ENCODE measurements at regions not wholly inside any gene's neighbourhood (a gene's known extent, or its start where the extent isn't known, plus 50 kb on each side); places are given as distances from the start of the nearest gene placed in this dataset.

- DNase-seq (no peak), ATAC-seq (ENCODE audit: low read depth in 2 of 2) (no peak)
- no peak overlapping the region for H3K4me3 Mint-ChIP-seq
- H3K36me3 Mint-ChIP-seq = no peaks in the 10 kb centered on the region
- peaks cover 0 to 28% (median 12%) of the 10 kb centered on the region in 3 donors for H3K27me3 Mint-ChIP-seq
- H3K4me1 Mint-ChIP-seq = no peaks in the 10 kb centered on the region
- no peak overlapping the region for H3K27ac Mint-ChIP-seq
- no peaks in the 10 kb centered on the region for H3K9me3 Mint-ChIP-seq
Observed at GRCh38 chrX:16465081-16465876, 184.7 kb upstream of the S100G start.

GRCh38 chrX:16466640-16467432, 183.1 kb upstream of the S100G start:
- no peak overlapping the region for H3K27ac Mint-ChIP-seq
- no peak for DNase-seq
- ATAC-seq (ENCODE audit: low read depth in 2 of 2) = no peak
- no peaks in the 10 kb centered on the region for H3K4me1 Mint-ChIP-seq
- peaks cover 0 to 20% (median 6%) of the 10 kb centered on the region in 3 donors for H3K27me3 Mint-ChIP-seq
- no peaks in the 10 kb centered on the region for H3K9me3 Mint-ChIP-seq
- H3K36me3 Mint-ChIP-seq = no peaks in the 10 kb centered on the region
- H3K4me3 Mint-ChIP-seq = peak overlapping the region in 2 of 8 donors; percentile 2 to 36

GRCh38 chrX:16469870-16470269, 180.1 kb upstream of the S100G start:
- Mint-ChIP-seq H3K36me3 (no peaks in the 10 kb centered on the region), H3K4me1 (no peaks in the 10 kb centered on the region), H3K4me3 (no peak overlapping the region), H3K9me3 (peaks cover 0 to 3% (median 0%) of the 10 kb centered on the region in 7 donors), H3K27ac (no peak overlapping the region), H3K27me3 (peaks cover 0 to 26% (median 6%) of the 10 kb centered on the region in 3 donors)
- ATAC-seq (ENCODE audit: low read depth in 2 of 2) (no peak), DNase-seq (no peak)

GRCh38 chrX:16472345-16472744, 177.6 kb upstream of the S100G start:
- Mint-ChIP-seq H3K4me3 (no peak overlapping the region), H3K9me3 (peaks cover 0 to 5% (median 0%) of the 10 kb centered on the region in 7 donors), H3K4me1 (no peaks in the 10 kb centered on the region), H3K27me3 (peaks cover 0 to 21% (median 6%) of the 10 kb centered on the region in 3 donors), H3K27ac (no peak overlapping the region), H3K36me3 (no peaks in the 10 kb centered on the region)
- DNase-seq = no peak
- no peak for ATAC-seq (ENCODE audit: low read depth in 2 of 2)

- Mint-ChIP-seq H3K9me3 (peaks cover 0 to 5% (median 0%) of the 10 kb centered on the region in 7 donors), H3K27ac (no peak overlapping the region), H3K36me3 (no peaks in the 10 kb centered on the region), H3K4me3 (no peak overlapping the region), H3K27me3 (peaks cover 0 to 11% (median 0%) of the 10 kb centered on the region in 3 donors), H3K4me1 (no peaks in the 10 kb centered on the region)
- ATAC-seq (ENCODE audit: low read depth in 2 of 2) (no peak), DNase-seq (no peak)
Observed at GRCh38 chrX:16474511-16474910, 175.4 kb upstream of the S100G start.

GRCh38 chrX:16476009-16476408, 173.9 kb upstream of the S100G start:
- Mint-ChIP-seq H3K36me3 (no peaks in the 10 kb centered on the region), H3K27ac (no peak overlapping the region), H3K4me1 (no peaks in the 10 kb centered on the region), H3K4me3 (no peak overlapping the region), H3K9me3 (peaks cover 0 to 5% (median 0%) of the 10 kb centered on the region in 7 donors), H3K27me3 (peaks cover 0 to 11% (median 0%) of the 10 kb centered on the region in 3 donors)
- DNase-seq = no peak
- ATAC-seq (ENCODE audit: low read depth in 2 of 2) = no peak

GRCh38 chrX:16476692-16477091, 173.3 kb upstream of the S100G start:
- DNase-seq (no peak), ATAC-seq (ENCODE audit: low read depth in 2 of 2) (no peak)
- no peak overlapping the region for H3K27ac Mint-ChIP-seq
- H3K4me3 Mint-ChIP-seq = no peak overlapping the region
- peaks cover 0 to 5% (median 0%) of the 10 kb centered on the region in 7 donors for H3K9me3 Mint-ChIP-seq
- no peaks in the 10 kb centered on the region for H3K4me1 Mint-ChIP-seq
- H3K27me3 Mint-ChIP-seq = peaks cover 0 to 18% (median 0%) of the 10 kb centered on the region in 3 donors
- H3K36me3 Mint-ChIP-seq = no peaks in the 10 kb centered on the region

GRCh38 chrX:16479206-16479869, 170.6 kb upstream of the S100G start:
- no peaks in the 10 kb centered on the region for H3K4me1 Mint-ChIP-seq
- DNase-seq = no peak
- no peak overlapping the region for H3K4me3 Mint-ChIP-seq
- no peaks in the 10 kb centered on the region for H3K36me3 Mint-ChIP-seq
- peaks cover 0 to 5% (median 0%) of the 10 kb centered on the region in 7 donors for H3K9me3 Mint-ChIP-seq
- peaks cover 0 to 29% (median 0%) of the 10 kb centered on the region in 3 donors for H3K27me3 Mint-ChIP-seq
- ATAC-seq (ENCODE audit: low read depth in 2 of 2) = no peak
- H3K27ac Mint-ChIP-seq = no peak overlapping the region

GRCh38 chrX:16480049-16480448, 169.9 kb upstream of the S100G start:
- no peaks in the 10 kb centered on the region for H3K4me1 Mint-ChIP-seq
- DNase-seq = no peak
- no peak overlapping the region for H3K4me3 Mint-ChIP-seq
- no peak for ATAC-seq (ENCODE audit: low read depth in 2 of 2)
- H3K9me3 Mint-ChIP-seq = peaks cover 0 to 4% (median 0%) of the 10 kb centered on the region in 7 donors
- H3K27me3 Mint-ChIP-seq = peaks cover 0 to 22% (median 0%) of the 10 kb centered on the region in 3 donors
- H3K27ac Mint-ChIP-seq = no peak overlapping the region
- H3K36me3 Mint-ChIP-seq = no peaks in the 10 kb centered on the region

GRCh38 chrX:16484338-16484737, 165.6 kb upstream of the S100G start:
- no peak overlapping the region for H3K4me3 Mint-ChIP-seq
- peaks cover 0 to 27% (median 5%) of the 10 kb centered on the region in 3 donors for H3K27me3 Mint-ChIP-seq
- H3K9me3 Mint-ChIP-seq = peaks cover 0 to 7% (median 0%) of the 10 kb centered on the region in 7 donors
- no peaks in the 10 kb centered on the region for H3K4me1 Mint-ChIP-seq
- DNase-seq = no peak
- no peaks in the 10 kb centered on the region for H3K36me3 Mint-ChIP-seq
- no peak overlapping the region for H3K27ac Mint-ChIP-seq
- ATAC-seq (ENCODE audit: low read depth in 2 of 2) = no peak

- DNase-seq (no peak), ATAC-seq (ENCODE audit: low read depth in 2 of 2) (no peak)
- Mint-ChIP-seq H3K4me3 (no peak overlapping the region), H3K27me3 (peaks cover 0 to 28% (median 5%) of the 10 kb centered on the region in 3 donors), H3K27ac (no peak overlapping the region), H3K4me1 (no peaks in the 10 kb centered on the region), H3K36me3 (no peaks in the 10 kb centered on the region), H3K9me3 (peaks cover 0 to 4% (median 0%) of the 10 kb centered on the region in 7 donors)
Observed at GRCh38 chrX:16487620-16488385, 162.2 kb upstream of the S100G start.

- H3K9me3 Mint-ChIP-seq = peaks cover 0 to 7% (median 2%) of the 10 kb centered on the region in 7 donors
- H3K4me1 Mint-ChIP-seq = no peaks in the 10 kb centered on the region
- peaks cover 0 to 29% (median 5%) of the 10 kb centered on the region in 3 donors for H3K27me3 Mint-ChIP-seq
- H3K4me3 Mint-ChIP-seq = no peak overlapping the region
- no peak overlapping the region for H3K27ac Mint-ChIP-seq
- no peak for DNase-seq
- no peak for ATAC-seq (ENCODE audit: low read depth in 2 of 2)
- H3K36me3 Mint-ChIP-seq = no peaks in the 10 kb centered on the region
Observed at GRCh38 chrX:16488959-16489358, 161.0 kb upstream of the S100G start.

- Mint-ChIP-seq H3K9me3 (peaks cover 0 to 8% (median 2%) of the 10 kb centered on the region in 7 donors), H3K27ac (no peak overlapping the region), H3K4me1 (no peaks in the 10 kb centered on the region), H3K36me3 (no peaks in the 10 kb centered on the region), H3K27me3 (peaks cover 0 to 34% (median 5%) of the 10 kb centered on the region in 3 donors), H3K4me3 (no peak overlapping the region)
- ATAC-seq (ENCODE audit: low read depth in 2 of 2) (no peak), DNase-seq (no peak)
Observed at GRCh38 chrX:16491461-16491860, 158.5 kb upstream of the S100G start.
